IPS-NIHi7 (cell line): ENCODE measurements at regions not wholly inside any gene's neighbourhood (a gene's known extent, or its start where the extent isn't known, plus 50 kb on each side); places are given as distances from the start of the nearest gene placed in this dataset.

ENCODE experiments used
- DNase-seq: peaks from one replicate; pipeline ENCODE4 v3.0.0; 2012; ENCODE audit warnings: mixed read lengths; ENCODE audit errors: extremely low spot score

DNA sequence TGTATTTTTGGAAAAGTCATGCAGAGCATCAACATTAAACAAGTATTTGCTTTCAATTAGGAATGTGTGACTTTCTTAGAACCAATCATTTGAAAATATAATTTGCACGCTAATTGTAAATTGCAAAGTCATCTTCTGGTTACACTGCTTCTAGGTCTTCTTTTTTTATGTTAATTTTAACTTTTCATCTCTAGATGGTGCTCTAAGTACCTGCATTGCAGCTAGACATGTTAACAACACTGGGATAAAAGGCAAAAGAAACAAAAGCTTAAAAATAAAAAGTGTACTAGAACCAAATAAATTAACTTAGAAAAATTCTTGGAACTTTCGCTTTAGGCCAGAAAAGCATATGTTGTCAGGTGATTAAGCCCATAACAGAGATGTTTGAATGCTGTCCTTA, 2758.2 kb downstream of the PCDH9 start:
- DNase-seq, result no peak

DNA sequence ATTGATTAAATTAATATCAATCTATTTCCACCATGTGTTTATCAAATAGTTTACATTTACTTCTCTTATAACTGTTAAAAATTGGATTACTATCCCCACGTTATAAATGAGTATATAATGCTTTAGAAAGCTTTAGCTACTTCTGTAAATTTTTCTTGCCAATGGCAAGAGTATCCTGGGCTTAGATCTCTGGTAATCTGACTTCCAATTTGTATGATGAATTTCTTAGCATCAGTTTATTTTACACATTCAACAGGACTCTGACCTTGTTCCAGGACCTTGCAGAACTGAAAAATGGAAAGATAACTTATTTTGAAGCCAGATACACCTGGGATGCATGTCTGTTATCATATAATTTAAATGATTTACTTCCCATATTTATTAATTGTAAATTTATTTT, 2759.4 kb downstream of the PCDH9 start:
- DNase-seq, result no peak

DNA sequence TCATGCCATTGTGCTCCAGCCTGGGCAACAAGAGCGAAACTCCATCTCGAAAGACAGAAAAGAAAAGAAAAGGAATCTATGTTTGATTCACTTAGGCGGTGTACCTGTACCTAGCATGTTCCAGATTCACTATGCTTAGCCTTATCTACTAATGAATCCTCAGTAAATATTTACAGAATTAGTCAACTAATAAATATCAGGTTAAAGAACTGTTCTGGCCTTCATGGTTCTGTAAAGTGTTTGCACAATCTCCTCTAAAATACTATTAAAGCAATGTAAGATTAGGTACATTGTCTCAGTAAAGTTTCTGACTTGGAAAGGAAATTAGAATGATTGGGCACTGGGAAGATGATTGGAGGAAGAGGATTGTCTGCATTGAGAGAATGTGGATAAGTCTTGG, 2770.4 kb downstream of the PCDH9 start:
- no peak for DNase-seq

DNA sequence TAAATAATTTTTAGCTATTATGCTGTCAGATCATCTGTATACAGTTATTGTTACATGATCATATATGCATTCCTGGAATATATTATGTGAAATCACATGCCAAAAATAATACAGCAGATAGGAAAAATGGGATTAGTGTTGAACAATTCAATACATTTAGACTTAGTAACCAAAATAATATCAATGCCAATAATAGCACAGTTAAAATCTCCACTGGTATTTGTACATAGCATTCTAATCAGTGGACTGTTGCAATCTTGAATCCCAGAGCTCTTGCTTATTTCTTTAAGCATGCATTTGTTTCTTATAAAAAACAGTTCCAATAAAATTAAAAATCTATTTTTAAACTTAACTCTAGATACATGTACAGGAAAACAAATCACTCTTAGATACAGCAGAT, 2772.2 kb downstream of the PCDH9 start:
- DNase-seq, result no peak

DNA sequence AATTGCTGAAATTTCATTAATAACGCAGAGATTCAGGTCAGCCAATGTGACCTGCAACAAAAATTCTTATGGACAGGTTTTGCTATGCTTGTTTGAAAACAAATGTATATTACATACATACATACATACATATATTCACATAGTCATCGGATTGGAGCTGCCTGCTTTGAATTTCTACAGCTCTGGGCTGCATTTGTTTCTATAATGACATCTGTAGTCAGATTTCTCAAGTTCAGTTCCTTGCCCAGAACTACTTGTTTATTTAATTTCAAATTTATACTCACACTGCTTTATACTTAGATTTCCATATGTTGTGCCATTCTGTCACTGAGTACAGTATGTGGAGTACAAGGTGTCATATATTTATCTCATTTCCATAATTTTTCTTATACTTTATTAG, 2775.0 kb downstream of the PCDH9 start:
- no peak for DNase-seq

DNA sequence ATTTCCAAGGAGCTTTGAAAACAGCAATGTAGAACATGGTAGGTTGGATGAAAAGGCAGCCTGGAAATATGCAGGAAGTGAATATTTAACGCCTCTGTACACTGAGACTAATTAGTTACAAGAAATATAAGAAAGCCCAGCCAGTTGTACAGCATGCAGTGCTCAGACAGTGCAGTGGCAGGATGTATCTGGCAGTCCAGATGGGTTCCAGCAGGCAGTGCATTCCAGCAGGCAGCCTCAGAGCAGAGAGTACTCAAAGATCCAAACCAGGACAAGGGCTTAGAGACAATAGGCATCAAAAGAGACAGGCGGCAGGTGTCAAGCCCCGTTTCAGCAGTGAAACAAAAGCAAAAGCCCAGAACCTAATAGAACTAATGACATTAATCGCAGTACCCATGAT, 2776.3 kb downstream of the PCDH9 start:
- peak; percentile 8 for DNase-seq

DNA sequence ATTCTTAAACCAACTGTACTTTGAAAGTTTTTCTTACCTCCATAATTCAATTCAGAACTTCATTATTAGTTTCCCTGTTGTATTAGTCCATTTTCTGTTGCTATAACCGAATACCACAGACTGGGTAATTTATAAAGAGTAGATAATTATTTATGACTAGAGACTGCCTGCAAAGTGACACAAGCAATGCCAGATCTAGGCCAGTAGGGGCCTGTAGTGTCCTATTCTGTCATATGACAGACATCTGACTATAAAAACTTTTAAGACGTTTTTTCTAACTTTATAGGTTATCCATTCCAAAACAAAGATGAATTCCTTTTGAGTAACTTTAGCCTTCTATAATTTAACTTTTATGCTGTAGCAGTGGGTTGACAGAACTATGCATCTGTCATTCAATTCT, 2783.8 kb downstream of the PCDH9 start:
- peak; percentile 16 for DNase-seq

DNA sequence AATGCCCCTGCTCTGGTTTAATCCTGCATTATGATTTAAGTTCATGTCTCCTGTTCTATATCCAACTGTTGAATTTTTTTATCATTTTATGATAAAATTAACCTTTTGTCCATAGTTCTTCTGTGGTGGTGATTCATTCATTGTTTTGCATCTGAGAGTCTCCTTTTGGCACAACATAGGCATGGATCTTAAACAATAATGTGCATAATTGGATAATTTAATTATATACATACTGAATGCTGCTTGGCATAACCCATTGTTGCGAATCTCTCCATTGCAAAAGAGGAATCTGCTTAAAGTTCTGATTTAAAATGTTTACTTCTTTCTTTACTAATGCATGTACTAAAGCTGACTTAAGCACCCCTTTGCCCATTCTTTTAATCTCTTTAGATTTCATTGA, 2788.4 kb downstream of the PCDH9 start:
- DNase-seq, result no peak

DNA sequence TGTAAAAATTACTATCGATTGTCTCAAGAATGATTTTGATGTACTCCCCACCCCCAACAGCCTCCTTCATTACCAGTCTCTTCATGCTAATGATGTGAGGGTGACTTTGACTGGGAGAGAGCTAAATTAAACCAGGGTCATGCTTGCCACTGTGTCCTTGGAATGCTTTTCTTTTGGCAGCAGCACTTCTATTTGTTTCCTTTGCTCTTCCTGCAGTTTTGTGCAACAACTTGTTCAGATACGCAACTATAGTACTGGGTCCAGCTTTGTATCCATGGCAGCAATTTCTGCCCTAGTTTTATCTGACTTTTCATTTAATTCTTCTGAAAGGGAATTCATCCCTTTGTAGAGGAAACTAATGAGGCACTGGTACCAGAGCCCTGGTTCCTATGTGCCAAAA, 2792.1 kb downstream of the PCDH9 start:
- no peak for DNase-seq

DNA sequence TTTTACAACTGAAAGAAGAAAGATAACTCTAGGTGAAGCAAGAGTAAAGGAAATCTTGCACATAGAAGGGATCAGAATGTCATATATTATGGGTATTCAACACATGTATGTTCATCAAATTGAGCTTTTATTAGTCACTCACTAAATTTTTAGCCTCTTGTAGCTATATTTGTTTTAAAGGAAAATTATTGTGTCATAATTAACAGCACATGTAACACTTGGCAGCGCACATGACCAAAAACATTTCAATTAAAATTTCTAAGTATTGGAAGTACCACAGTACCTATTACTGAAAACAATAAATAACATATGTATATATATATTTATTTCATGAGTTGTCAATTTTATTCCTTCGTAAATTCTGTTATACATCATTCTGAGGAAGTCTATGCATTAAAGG, 2800.4 kb downstream of the PCDH9 start:
- DNase-seq, result no peak

DNA sequence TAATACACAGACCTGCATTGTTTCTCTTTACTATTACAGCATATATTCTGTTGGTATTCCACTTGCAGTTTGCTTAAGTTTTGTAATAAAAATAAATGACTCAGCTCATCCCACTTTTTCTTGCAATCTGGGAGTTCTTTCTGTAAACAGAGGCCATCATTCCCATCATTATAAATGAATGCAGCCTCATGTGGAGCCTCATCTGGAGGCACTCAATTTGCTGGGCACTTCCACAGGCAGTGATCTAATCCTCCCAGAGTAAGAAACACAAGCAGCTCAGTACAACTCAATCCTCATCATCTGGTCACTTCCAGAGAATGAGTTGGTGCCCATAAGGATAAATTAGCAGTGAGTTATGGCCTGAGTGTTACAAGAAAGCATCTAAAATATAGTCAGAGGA, 2801.9 kb downstream of the PCDH9 start:
- no peak for DNase-seq

DNA sequence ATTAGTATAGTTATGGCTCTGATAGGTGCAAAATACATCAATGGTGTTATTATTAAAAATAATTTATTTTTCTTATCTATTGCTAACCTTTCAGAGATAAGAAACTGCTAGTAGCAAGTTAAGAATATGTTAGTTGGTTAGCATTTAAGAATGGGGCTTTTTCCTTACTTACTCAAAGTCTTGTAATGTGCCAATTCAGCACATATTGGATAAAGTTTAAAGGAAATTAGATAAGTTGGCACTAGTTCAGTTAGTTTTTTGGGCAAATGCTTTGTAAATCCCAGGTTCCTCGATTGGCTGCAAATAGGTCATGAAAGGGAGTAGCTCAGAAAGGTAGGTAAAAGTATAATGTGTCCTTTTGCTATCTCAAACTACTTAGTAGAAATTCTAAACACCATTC, 2806.7 kb downstream of the PCDH9 start:
- no peak for DNase-seq

DNA sequence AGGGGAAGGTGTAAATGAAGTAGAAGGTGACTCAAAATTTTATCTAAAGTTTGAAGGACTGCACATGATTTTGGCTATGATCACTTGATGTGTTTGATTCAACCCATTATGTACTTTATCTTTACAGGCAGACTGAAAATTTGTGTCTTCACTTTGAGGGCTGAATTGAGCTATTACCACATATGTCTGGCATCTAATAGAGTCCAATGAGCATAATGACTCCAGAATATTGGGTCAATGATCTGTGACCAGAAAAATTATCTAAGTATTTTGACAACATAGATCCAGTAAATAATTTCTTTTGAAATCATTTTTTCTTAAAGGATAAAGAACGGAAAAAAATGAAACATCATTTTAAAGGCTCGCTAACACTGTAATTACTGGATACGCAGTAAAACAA, 2810.0 kb downstream of the PCDH9 start:
- DNase-seq, result no peak

DNA sequence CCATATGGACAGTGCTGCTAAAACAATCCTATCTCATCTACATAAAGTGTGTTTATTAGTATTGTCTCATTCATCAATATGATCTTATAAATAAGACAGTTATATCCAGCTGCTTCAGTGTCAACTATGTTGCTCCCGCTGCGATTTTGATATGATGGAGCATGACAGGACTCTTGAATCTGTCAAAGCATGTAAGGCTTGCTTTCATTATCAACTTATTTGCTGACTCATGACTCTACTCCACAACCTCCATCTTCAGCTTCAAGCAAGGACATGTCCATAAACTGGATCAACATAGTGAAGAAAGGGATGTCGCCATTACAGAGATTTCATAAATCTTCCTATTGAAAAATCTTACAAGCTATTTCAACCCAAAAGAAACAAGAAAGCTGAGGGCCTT, 2812.6 kb downstream of the PCDH9 start:
- no peak for DNase-seq

DNA sequence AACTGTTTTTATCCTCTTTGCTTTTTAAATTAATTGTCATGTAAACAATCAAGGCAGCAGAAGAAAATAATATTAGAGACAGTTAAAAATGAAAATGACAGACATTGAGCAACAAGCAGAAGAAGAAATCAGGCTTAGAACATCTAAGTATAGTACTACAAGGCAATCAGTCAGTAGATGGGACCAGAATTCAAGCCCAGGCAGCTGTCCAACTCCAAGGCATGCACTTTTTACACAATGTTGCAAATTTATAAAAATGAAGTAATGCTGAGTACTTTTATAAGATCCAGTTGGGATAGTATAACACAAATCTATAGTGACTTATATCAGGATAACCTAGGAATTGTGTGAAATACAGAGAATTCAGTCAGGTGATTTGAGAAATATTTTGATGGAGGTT, 2815.8 kb downstream of the PCDH9 start:
- DNase-seq, result no peak

DNA sequence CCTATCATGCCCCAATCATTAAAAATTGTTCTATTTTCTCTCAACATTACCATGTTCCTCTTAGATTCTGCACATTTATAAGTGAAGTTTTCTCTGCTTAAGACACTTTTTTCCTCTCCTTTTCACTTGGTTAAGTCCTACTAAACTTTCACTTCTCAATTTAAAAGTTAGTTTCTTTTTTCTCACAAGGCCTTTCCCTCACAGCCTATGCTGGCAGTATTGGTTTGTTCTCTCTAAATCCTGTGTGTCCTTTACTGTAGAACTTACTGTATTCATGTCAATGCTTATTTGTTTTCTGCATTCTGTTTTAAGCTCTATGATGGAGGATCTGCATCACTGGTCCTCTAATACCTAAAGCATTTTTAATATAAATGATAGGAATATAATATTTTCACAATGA, 2816.6 kb downstream of the PCDH9 start:
- DNase-seq, result no peak

DNA sequence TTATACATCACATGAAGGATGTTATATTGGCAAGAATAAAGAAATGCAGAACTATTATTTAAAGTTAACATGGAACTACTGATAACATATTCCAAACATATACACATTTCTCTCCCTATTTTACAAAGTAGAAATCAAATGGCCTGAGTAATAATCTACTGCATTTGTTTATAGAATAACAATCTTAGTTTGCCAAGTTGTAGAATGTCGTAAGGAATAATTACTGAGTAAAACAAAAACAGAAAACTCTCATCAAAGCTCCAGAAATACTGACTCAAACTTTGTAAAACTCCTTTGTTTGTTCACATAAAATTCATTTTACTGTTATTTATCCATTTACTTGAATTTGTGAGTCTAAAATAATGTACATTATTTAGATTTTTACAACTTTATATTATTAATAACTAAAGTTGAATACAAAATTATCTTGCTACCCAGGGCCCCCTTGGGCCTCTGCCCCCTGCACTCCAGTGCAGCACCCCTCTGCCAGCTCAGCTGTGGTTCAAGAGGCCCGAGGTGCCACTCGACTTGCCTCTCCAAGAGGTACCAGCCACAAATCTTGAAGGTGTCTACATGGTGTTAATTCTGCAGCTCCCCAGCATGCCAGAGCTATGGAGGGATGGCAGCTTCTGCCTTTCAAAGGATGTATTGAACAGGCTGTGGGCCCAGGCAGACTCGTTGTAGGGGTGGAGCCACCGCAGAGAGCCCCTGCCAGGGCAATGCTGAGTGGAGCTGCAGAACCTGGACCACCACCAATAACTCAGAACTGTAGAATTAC, 2819.7 kb downstream of the PCDH9 start:
- no peak for DNase-seq

DNA sequence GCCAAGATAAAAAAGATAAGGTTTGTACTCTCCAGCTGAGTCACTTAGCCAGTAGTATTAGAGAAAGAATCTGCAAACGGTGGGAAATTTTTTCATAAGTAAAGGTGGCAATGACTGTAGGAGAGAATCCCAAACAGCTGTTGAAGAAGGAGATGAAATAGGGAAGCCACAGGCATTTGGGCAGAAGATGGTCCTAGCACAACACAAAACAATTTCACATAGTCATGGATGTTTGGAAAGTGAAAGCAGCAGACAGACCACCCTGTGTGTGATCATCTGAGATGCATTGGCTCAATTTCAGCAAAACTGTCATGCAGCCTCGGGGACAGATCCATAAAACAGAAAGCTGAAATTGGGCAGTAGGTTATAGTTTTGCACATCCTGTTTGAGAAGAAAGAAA, 2832.4 kb downstream of the PCDH9 start:
- DNase-seq, result no peak

DNA sequence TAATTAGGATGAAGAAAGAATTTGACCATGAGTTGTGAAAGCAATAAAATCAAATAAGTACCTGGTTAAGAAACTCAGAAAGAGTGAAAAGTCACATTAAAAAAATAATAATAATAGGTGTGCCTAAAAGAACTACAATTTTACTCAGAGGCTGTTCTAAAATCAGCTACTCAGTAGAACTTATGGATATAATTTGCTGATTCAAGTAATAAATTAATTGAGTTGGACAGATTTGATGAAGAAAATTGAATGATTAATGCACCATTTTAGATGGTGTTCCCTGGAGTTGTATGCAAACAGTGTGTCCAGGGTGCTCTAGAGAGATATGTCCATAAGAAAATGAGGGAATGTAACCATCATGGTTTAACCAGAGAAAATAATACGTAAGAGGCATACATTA, 2852.5 kb downstream of the PCDH9 start:
- DNase-seq, result no peak

DNA sequence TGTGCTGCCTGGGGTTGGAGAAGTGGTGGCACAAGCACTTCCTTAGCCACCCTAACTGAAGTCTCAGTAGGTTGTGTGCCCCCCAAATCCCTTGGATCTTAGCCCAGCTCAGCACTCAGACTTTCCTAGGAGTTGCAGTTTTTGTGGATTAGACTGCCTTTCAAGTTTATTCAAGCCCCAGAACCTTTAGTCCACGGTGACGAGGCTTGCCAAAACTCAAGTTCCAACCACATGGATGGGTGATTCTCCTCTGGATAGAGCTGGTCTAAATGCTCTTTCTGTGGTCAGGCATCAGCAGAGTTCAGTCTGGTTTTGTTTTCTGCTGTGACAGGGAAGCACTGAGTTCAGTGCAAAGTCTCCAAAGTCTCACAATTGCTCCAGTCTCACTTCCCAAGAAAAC, 2858.7 kb downstream of the PCDH9 start:
- DNase-seq, result no peak

DNA sequence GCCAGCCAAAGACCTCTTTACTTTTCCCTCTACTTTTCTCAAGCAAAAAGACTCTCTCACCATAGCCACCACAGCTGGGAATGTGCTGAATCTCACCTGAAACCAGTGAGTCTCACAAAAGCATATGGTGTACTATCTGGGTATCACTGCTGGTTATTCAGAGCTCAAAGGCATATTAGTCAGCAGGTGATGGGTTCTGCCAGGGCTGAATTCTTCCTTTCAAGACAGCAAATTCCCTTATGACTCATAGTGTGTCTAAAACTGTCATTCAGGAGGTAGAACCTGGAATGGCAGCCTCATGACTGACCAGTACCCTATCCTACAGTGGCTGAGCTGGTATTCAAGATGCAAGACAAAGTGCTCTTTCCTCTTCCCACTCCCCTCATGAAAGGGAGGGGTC, 2859.1 kb downstream of the PCDH9 start:
- no peak for DNase-seq

DNA sequence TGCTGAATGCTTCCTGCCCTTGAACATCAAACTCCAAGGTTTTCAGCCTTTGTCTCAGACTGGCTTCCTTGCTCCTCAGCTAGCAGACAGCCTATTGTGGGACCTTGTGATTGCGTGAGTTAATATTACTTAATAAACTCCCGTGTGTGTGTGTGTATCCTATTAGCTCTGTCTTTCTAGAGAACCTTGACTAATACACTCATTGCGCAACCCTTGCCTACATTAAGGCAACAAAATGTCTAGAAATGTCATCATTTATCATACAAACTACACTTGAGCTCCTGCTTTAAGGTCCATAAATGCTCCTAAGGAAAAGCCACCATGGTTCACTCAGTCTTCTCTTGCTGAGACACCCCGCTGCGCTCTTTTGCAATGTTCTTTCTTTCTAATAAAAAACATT, 2861.0 kb downstream of the PCDH9 start:
- DNase-seq, result no peak

DNA sequence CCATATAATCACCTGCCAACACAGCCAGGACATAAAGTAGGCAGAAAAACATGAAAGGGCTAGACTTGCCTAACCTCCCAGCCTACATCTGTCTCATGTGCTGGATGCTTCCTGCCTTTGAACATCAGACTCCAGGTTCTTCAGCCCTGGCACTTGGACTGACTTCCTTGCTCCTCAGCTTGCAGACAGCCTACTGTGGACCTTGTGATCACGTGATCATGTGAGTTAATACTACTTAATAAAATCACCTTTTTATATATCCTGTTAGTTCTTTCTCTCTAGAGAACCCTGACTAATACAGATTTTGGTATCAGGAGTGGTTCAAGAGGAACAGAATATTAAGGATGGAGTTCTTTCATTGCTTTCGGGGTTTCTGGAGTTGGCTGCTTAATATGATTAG, 2867.6 kb downstream of the PCDH9 start:
- no peak for DNase-seq

DNA sequence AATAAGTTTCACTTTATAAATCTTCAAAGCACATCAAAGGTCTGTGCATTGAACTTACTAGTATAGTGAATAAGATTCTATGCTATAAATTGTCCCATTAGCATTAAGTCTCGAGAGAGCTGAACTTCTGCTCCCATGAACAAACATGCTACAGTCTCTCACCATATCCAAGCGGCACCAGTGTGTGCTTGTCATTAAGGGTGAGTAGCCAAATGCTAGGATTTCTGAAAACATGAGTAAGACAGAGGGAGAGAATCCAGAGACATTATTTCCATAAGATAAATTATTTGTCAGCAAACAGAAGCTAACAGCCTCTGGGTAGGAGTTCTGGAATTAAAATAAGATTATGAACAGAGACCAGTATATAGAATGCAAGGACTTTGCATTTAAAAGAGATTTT, 2882.5 kb downstream of the PCDH9 start:
- no peak for DNase-seq
